ENCODE measurements at regions not wholly inside any gene's neighbourhood (a gene's known extent, or its start where the extent isn't known, plus 50 kb on each side); places are given as distances from the start of the nearest gene placed in this dataset.

GRCh38 chr11:127066401-127067090 lies 66.0 kb upstream of the KIRREL3 start:
- H3K27ac Mint-ChIP-seq (ENCODE audit: unreplicated experiment), result no peak overlapping the region

GRCh38 chr11:127063241-127063640 lies 62.7 kb upstream of the KIRREL3 start:
- Mint-ChIP-seq H3K27ac (ENCODE audit: unreplicated experiment) (no peak overlapping the region), H3K4me3 (ENCODE audit: unreplicated experiment) (no peak overlapping the region), H3K4me1 (ENCODE audit: low read depth) (peaks cover 6% of the 10 kb centered on the region), H3K36me3 (ENCODE audit: low read depth) (no peaks in the 10 kb centered on the region), H3K27me3 (ENCODE audit: low read depth) (peaks cover 14% of the 10 kb centered on the region), H3K9me3 (ENCODE audit: low read depth) (no peaks in the 10 kb centered on the region)
- DNase-seq (ENCODE audit: low spot score), result no peak
- TF ChIP-seq CTCF (IDR thresholded peaks at IDR 0.05), result no peak

More at GRCh38 chr11:127066401-127067090, 66.0 kb upstream of the KIRREL3 start:
- H3K27me3 Mint-ChIP-seq (ENCODE audit: low read depth), result peaks cover 23% of the 10 kb centered on the region
- no peaks in the 10 kb centered on the region for H3K36me3 Mint-ChIP-seq (ENCODE audit: low read depth)
- no peak for DNase-seq (ENCODE audit: low spot score)
- H3K4me3 Mint-ChIP-seq (ENCODE audit: unreplicated experiment), result no peak overlapping the region
- TF ChIP-seq CTCF (IDR thresholded peaks at IDR 0.05), result no peak
- H3K9me3 Mint-ChIP-seq (ENCODE audit: low read depth), result no peaks in the 10 kb centered on the region
- peaks cover 6% of the 10 kb centered on the region for H3K4me1 Mint-ChIP-seq (ENCODE audit: low read depth)

GRCh38 chr11:127061947-127062346 lies 61.4 kb upstream of the KIRREL3 start:
- DNase-seq (ENCODE audit: low spot score), result no peak
- TF ChIP-seq CTCF (IDR thresholded peaks at IDR 0.05), result no peak
- Mint-ChIP-seq H3K4me1 (ENCODE audit: low read depth) (peaks cover 6% of the 10 kb centered on the region), H3K9me3 (ENCODE audit: low read depth) (no peaks in the 10 kb centered on the region), H3K4me3 (ENCODE audit: unreplicated experiment) (no peak overlapping the region), H3K36me3 (ENCODE audit: low read depth) (no peaks in the 10 kb centered on the region), H3K27ac (ENCODE audit: unreplicated experiment) (no peak overlapping the region), H3K27me3 (ENCODE audit: low read depth) (peaks cover 14% of the 10 kb centered on the region)

GRCh38 chr11:127059750-127060149 lies 59.2 kb upstream of the KIRREL3 start:
- TF ChIP-seq CTCF (IDR thresholded peaks at IDR 0.05), result no peak
- no peaks in the 10 kb centered on the region for H3K4me1 Mint-ChIP-seq (ENCODE audit: low read depth)
- H3K4me3 Mint-ChIP-seq (ENCODE audit: unreplicated experiment), result no peak overlapping the region
- H3K27me3 Mint-ChIP-seq (ENCODE audit: low read depth), result peaks cover 18% of the 10 kb centered on the region
- no peaks in the 10 kb centered on the region for H3K9me3 Mint-ChIP-seq (ENCODE audit: low read depth)
- DNase-seq (ENCODE audit: low spot score), result no peak
- H3K36me3 Mint-ChIP-seq (ENCODE audit: low read depth), result no peaks in the 10 kb centered on the region
- no peak overlapping the region for H3K27ac Mint-ChIP-seq (ENCODE audit: unreplicated experiment)

- Mint-ChIP-seq H3K9me3 (ENCODE audit: low read depth) (no peaks in the 10 kb centered on the region), H3K27me3 (ENCODE audit: low read depth) (peaks cover 15% of the 10 kb centered on the region), H3K36me3 (ENCODE audit: low read depth) (no peaks in the 10 kb centered on the region), H3K4me1 (ENCODE audit: low read depth) (no peaks in the 10 kb centered on the region), H3K4me3 (ENCODE audit: unreplicated experiment) (no peak overlapping the region), H3K27ac (ENCODE audit: unreplicated experiment) (no peak overlapping the region)
- no peak for DNase-seq (ENCODE audit: low spot score)
- TF ChIP-seq CTCF (IDR thresholded peaks at IDR 0.05), result no peak
Measured at GRCh38 chr11:127059286-127059685, 58.7 kb upstream of the KIRREL3 start.
